ENCODE measurements at regions not wholly inside any gene's neighbourhood (a gene's known extent, or its start where the extent isn't known, plus 50 kb on each side); places are given as distances from the start of the nearest gene placed in this dataset.

- TF ChIP-seq RXRA (IDR thresholded peaks at IDR 0.05): no peak
- no peak for TF ChIP-seq FOXA2 (IDR thresholded peaks at IDR 0.05)
Measured at GRCh38 chr2:238686223-238686622, 161.7 kb upstream of the TWIST2 start (continued).

- no peak overlapping the region for H3K9ac ChIP-seq (ENCODE audit: low read depth in 1 of 2, low read length in 2 of 2)
- H3K36me3 ChIP-seq (ENCODE audit: control insufficient read depth in 4 of 4, insufficient read depth in 3 of 4, low read depth in 1 of 4, low read length in 3 of 4): no peaks in the 10 kb centered on the region
- H3K4me3 ChIP-seq (ENCODE audit: low read depth in 1 of 3, low read length in 3 of 3): no peak overlapping the region
- peaks cover 0 to 5% (median 1%) of the 10 kb centered on the region in 4 donors for H3K9me3 ChIP-seq (ENCODE audit: control insufficient read depth in 4 of 4, low read length in 3 of 4)
- WGBS: 74% methylated on average over 24 of the region's 24 CpGs
- no peaks in the 10 kb centered on the region for H3K27me3 ChIP-seq (ENCODE audit: control insufficient read depth in 4 of 4, insufficient read depth in 4 of 4, low read length in 3 of 4)
- no peaks in the 10 kb centered on the region for H3K4me1 ChIP-seq (ENCODE audit: control insufficient read depth in 4 of 4, insufficient read depth in 4 of 4, low read length in 3 of 4)
- TF ChIP-seq TAF1 (conservative IDR thresholded peaks at IDR 0.05) (no peak), HNF4G (IDR thresholded peaks at IDR 0.05) (no peak), YY1 (IDR thresholded peaks at IDR 0.05) (no peak), RXRA (IDR thresholded peaks at IDR 0.05) (no peak), JUND (IDR thresholded peaks at IDR 0.05) (no peak), REST (IDR thresholded peaks at IDR 0.05) (no peak), NR2F2 (IDR thresholded peaks at IDR 0.05) (no peak), MAX (IDR thresholded peaks at IDR 0.05) (no peak), ZBTB33 (IDR thresholded peaks at IDR 0.05) (no peak), RAD21 (IDR thresholded peaks at IDR 0.05) (no peak), SP1 (IDR thresholded peaks at IDR 0.05) (no peak), FOXA1 (IDR thresholded peaks at IDR 0.05) (no peak), ATF3 (IDR thresholded peaks at IDR 0.05) (no peak), HNF4A (conservative IDR thresholded peaks at IDR 0.05) (no peak), GABPA (IDR thresholded peaks at IDR 0.05 in 1 of 2, conservative IDR thresholded peaks at IDR 0.05 in 1 of 2) (no peak), FOXA2 (IDR thresholded peaks at IDR 0.05) (no peak), CTCF (IDR thresholded peaks at IDR 0.05; ENCODE audit: low read depth, low read length, missing input control) (no peak), EGR1 (IDR thresholded peaks at IDR 0.05; ENCODE audit: low read depth in 2 of 2) (no peak)
- H3K27ac ChIP-seq (ENCODE audit: low read depth in 1 of 2, low read length in 2 of 2): no peak overlapping the region
- no peak for DNase-seq (ENCODE audit: low spot score)
Measured at GRCh38 chr2:238688193-238689153, 159.4 kb upstream of the TWIST2 start.
